CD4-positive, CD25-positive, alpha-beta regulatory T cell (primary cell): ENCODE measurements at regions not wholly inside any gene's neighbourhood (a gene's known extent, or its start where the extent isn't known, plus 50 kb on each side); places are given as distances from the start of the nearest gene placed in this dataset.

Source experiments
- ATAC-seq, 2 donors: fragments of 150-1000 bp; cut with Tn5 transposase; one replicate each; pipeline ENCODE4 v1.10.0; 2021; ENCODE audit warnings: low read depth in 2 of 2, moderate number of reproducible peaks in 2 of 2, moderate library complexity in 1 of 2
- DNase-seq, 3 donors: peaks; one replicate each; pipeline versions ENCODE4 v3.0.0 to v3.0.0-alpha.2; 2012 to 2022; ENCODE audit warnings: mixed read lengths in 1 of 3
- H3K27ac ChIP-seq: one replicate; pipeline ENCODE4 v1.7.0; 2013; ENCODE audit warnings: mild to moderate bottlenecking, low read length; ENCODE audit not compliant: insufficient read depth, poor library complexity, severe bottlenecking
- H3K27me3 ChIP-seq: one replicate; pipeline ENCODE4 v1.7.0; 2013; ENCODE audit warnings: low read length; ENCODE audit not compliant: control insufficient read depth, insufficient read depth
- H3K36me3 ChIP-seq: one replicate; pipeline ENCODE4 v1.7.0; 2013; ENCODE audit warnings: mild to moderate bottlenecking, low read length, moderate library complexity; ENCODE audit not compliant: control insufficient read depth, insufficient read depth
- H3K4me1 ChIP-seq: 2 replicates; pipeline ENCODE4 v1.7.0; 2013; ENCODE audit warnings: mild to moderate bottlenecking, low read length; ENCODE audit not compliant: insufficient read depth, control insufficient read depth, poor library complexity, severe bottlenecking
- H3K4me3 ChIP-seq: one replicate; pipeline ENCODE4 v1.7.0; 2013; ENCODE audit warnings: low read depth, mild to moderate bottlenecking, low read length, moderate library complexity
- H3K9me3 ChIP-seq, 2 experiments: 1 replicate in 1 of 2; 2 replicates in 1 of 2; pipeline ENCODE4 v1.7.0; 2013; ENCODE audit warnings: low read length in 2 of 2, mild to moderate bottlenecking in 1 of 2, moderate library complexity in 1 of 2; ENCODE audit not compliant: control insufficient read depth in 2 of 2
- H3K27ac Mint-ChIP-seq, 3 donors: one replicate each; pipeline ENCODE4 v1.8.0; 2020 to 2022; ENCODE audit warnings: mild to moderate bottlenecking in 3 of 3, mixed read lengths in 3 of 3, moderate library complexity in 2 of 3
- H3K27me3 Mint-ChIP-seq: one replicate; pipeline ENCODE4 v1.8.0; 2022; ENCODE audit warnings: mild to moderate bottlenecking, mixed read lengths
- H3K36me3 Mint-ChIP-seq: one replicate; pipeline ENCODE4 v1.8.0; 2020; ENCODE audit warnings: mixed read lengths
- H3K4me1 Mint-ChIP-seq, 4 donors: one replicate each; pipeline ENCODE4 v1.8.0; 2020 to 2022; ENCODE audit warnings: mixed read lengths in 4 of 4, mild to moderate bottlenecking in 1 of 4
- H3K4me3 Mint-ChIP-seq, 4 donors: one replicate each; pipeline ENCODE4 v1.8.0; 2020 to 2022; ENCODE audit warnings: mild to moderate bottlenecking in 4 of 4, mixed read lengths in 4 of 4, moderate library complexity in 3 of 4
- H3K9me3 Mint-ChIP-seq, 7 donors: one replicate each; pipeline ENCODE4 v1.8.0; 2020 to 2022; ENCODE audit warnings: mixed read lengths in 7 of 7, mild to moderate bottlenecking in 3 of 7, moderate library complexity in 2 of 7

DNA sequence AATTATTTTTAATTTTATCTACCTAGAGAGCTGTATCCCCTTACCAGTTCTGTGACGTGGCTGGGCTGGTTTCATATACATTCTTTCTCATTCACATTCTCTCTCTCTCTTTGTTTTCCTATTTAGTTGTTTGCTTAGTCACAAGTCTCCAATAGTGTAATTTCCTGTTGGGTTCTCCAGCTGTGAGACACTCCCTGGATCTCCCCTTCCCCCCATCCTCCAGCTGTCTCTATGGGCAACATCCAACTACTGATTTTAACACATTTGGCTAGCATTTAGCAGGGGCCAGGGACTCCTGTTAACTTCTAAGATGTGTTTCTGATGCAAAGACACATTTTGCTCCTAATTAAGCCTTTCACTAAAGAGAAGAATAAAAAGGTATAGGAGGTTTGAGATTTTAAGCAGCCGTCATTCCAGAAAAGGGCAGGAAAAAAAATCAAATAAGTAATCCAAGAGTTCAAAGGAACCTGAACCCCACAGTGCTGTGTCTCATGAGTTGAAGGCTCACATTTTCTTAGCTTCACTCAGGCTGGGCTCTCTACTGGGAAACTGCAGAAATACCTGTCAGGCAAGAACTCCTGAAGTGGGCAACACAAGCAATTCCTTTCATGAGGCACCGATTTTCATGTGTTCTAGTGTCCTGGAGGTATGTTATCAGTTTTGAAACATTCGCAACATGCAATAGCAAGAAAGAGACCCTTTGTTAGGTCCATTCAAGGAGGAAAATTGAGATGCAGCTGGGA, 198.7 kb upstream of the C9orf72 start:
- no peaks in the 10 kb centered on the region for H3K4me1 Mint-ChIP-seq
- H3K27me3 ChIP-seq: no peaks in the 10 kb centered on the region
- no peaks in the 10 kb centered on the region for H3K27me3 Mint-ChIP-seq
- no peaks in the 10 kb centered on the region for H3K9me3 ChIP-seq
- H3K4me1 ChIP-seq: no peaks in the 10 kb centered on the region
- no peak for ATAC-seq
- peaks cover 0 to 10% (median 2%) of the 10 kb centered on the region in 7 donors for H3K9me3 Mint-ChIP-seq
- no peak overlapping the region for H3K4me3 Mint-ChIP-seq
- no peaks in the 10 kb centered on the region for H3K36me3 ChIP-seq
- no peak for DNase-seq
- H3K27ac Mint-ChIP-seq: no peak overlapping the region
- no peaks in the 10 kb centered on the region for H3K36me3 Mint-ChIP-seq
- H3K4me3 ChIP-seq: no peak overlapping the region
- H3K27ac ChIP-seq: no peak overlapping the region

DNA sequence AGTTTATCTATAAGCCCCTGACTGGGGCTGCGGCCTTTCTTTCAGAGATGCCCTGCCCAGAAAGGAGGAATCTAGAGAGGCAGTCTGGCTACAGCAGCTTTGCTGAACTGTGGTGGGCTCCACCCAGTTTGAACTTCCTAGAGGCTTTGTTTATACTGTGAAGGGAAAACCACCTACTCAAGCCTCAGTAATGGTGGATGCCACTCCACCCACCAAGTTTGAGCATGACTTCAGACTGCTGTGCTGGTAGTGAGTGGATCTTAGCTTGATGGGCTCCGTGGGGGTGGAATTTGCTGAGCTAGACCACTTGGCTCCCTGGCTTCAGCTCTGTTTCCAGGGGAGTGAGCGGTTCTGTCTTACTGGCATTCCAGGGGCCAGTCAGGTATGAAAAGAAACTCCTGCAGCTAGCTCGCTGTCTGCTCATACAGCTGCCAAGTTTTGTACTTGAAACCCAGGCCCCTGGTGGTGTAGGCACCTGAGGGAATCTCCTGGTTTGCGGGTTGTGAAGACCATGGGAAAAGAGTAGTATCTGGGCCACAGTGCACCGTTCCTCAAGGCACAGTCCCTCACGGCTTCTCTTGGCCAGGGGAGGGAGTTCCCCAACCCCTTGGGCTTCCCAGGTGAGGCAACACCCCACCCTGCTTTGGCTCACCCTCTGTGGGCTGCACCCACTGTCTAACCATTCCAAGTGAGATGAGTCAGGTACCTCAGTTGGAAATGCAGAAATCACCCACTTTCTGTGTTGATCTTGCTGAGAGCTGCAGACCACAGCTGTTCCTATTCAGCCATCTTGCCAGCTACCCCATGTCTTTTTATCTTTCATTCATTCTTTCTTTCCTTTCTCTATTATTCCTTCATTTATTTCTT, 211.8 kb upstream of the C9orf72 start:
- Histone ChIP-seq H3K36me3 (no peaks in the 10 kb centered on the region), H3K4me3 (no peak overlapping the region), H3K9me3 (peaks cover 0 to 8% of the 10 kb centered on the region in 2 experiments), H3K4me1 (no peaks in the 10 kb centered on the region), H3K27me3 (no peaks in the 10 kb centered on the region), H3K27ac (no peak overlapping the region)
- Mint-ChIP-seq H3K4me1 (no peaks in the 10 kb centered on the region), H3K27ac (no peak overlapping the region), H3K36me3 (peaks cover 4% of the 10 kb centered on the region), H3K27me3 (no peaks in the 10 kb centered on the region), H3K9me3 (peaks cover 0 to 10% (median 7%) of the 10 kb centered on the region in 7 donors), H3K4me3 (no peak overlapping the region)
- no peak for ATAC-seq
- no peak for DNase-seq

DNA sequence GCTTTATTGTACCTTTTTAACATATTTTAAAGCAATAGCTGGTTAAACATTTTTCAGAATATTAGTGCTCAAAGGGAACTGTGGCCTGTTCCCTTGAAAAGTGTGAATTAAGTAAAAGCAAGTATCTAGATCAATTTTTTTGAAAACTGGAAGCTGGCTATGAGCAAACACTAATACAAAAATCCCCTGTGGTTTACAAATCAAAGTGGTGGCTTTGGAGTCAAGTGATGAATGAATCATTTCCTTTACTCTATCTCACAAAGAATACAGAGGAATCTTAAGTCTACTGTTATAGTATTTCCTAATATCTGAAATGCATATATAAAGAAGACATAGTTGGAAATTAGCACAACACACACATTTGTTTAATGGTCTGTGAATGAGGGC, 212.4 kb upstream of the C9orf72 start:
- peaks cover 0 to 8% of the 10 kb centered on the region in 2 experiments for H3K9me3 ChIP-seq
- H3K4me1 ChIP-seq: no peaks in the 10 kb centered on the region
- no peak overlapping the region for H3K4me3 ChIP-seq
- no peak overlapping the region for H3K4me3 Mint-ChIP-seq
- H3K27me3 Mint-ChIP-seq: no peaks in the 10 kb centered on the region
- no peak overlapping the region for H3K27ac ChIP-seq
- no peaks in the 10 kb centered on the region for H3K4me1 Mint-ChIP-seq
- no peaks in the 10 kb centered on the region for H3K36me3 ChIP-seq
- H3K36me3 Mint-ChIP-seq: peaks cover 4% of the 10 kb centered on the region
- H3K27me3 ChIP-seq: no peaks in the 10 kb centered on the region
- peaks cover 0 to 12% (median 8%) of the 10 kb centered on the region in 7 donors for H3K9me3 Mint-ChIP-seq
- ATAC-seq (no peak), DNase-seq (no peak)
- no peak overlapping the region for H3K27ac Mint-ChIP-seq

DNA sequence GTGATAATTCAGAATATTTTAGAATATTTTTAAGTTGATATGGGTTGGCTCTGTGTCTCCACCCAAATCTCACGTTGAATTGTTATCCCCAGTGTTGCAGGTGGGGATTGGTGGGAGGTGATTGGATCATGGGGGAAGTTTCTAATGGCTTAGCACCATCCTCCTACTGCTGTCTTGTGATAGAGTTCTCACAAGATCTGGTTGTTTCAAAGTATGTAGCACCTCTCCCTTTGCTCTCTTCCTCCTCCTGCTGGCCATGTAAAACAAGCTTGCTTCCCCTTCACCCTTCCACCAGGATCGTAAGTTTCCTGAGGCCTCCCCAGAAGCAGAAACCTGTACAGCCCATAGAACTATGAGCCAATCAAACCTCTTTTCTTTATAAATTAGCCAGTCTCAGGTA, 214.6 kb upstream of the C9orf72 start:
- H3K4me3 Mint-ChIP-seq: no peak overlapping the region

DNA sequence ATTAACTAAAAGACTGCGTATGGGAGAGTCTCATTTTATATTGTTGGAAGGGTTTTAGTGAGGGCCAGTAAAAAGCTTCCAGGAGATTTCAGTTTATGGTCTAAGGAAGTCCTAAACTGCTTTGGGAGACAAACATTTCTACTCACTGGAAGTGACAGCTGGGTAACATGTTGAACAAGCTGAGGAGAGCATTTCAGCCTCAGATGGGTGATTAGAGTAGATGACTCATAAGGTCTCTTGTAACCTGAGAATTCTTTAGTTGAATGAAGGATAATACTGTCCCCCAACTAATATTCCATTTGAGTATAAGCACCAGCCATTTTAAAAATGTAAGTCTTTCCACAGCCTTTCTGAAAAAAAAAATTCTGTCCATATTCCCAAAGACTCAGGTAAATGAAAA, 218.0 kb upstream of the C9orf72 start:
- H3K4me1 Mint-ChIP-seq: no peaks in the 10 kb centered on the region
- no peak overlapping the region for H3K4me3 Mint-ChIP-seq
- H3K36me3 Mint-ChIP-seq: no peaks in the 10 kb centered on the region
- no peaks in the 10 kb centered on the region for H3K27me3 ChIP-seq
- no peak overlapping the region for H3K27ac Mint-ChIP-seq
- H3K36me3 ChIP-seq: no peaks in the 10 kb centered on the region
- H3K4me3 ChIP-seq: no peak overlapping the region
- H3K9me3 Mint-ChIP-seq: peaks cover 0 to 11% (median 6%) of the 10 kb centered on the region in 7 donors
- no peaks in the 10 kb centered on the region for H3K4me1 ChIP-seq
- H3K9me3 ChIP-seq: peaks cover 2 to 8% of the 10 kb centered on the region in 2 experiments
- peaks cover 4% of the 10 kb centered on the region for H3K27me3 Mint-ChIP-seq
- DNase-seq (no peak), ATAC-seq (no peak)
- H3K27ac ChIP-seq: no peak overlapping the region

More for the DNA sequence above, 214.6 kb upstream of the C9orf72 start:
- no peaks in the 10 kb centered on the region for H3K36me3 ChIP-seq
- Mint-ChIP-seq H3K27me3 (peaks cover 4% of the 10 kb centered on the region), H3K9me3 (peaks cover 0 to 9% (median 4%) of the 10 kb centered on the region in 7 donors), H3K27ac (no peak overlapping the region), H3K36me3 (no peaks in the 10 kb centered on the region), H3K4me1 (no peaks in the 10 kb centered on the region)
- DNase-seq: no peak
- H3K4me3 ChIP-seq: no peak overlapping the region
- H3K27me3 ChIP-seq: no peaks in the 10 kb centered on the region
- H3K4me1 ChIP-seq: no peaks in the 10 kb centered on the region
- peaks cover 0 to 8% of the 10 kb centered on the region in 2 experiments for H3K9me3 ChIP-seq
- H3K27ac ChIP-seq: no peak overlapping the region
- no peak for ATAC-seq

DNA sequence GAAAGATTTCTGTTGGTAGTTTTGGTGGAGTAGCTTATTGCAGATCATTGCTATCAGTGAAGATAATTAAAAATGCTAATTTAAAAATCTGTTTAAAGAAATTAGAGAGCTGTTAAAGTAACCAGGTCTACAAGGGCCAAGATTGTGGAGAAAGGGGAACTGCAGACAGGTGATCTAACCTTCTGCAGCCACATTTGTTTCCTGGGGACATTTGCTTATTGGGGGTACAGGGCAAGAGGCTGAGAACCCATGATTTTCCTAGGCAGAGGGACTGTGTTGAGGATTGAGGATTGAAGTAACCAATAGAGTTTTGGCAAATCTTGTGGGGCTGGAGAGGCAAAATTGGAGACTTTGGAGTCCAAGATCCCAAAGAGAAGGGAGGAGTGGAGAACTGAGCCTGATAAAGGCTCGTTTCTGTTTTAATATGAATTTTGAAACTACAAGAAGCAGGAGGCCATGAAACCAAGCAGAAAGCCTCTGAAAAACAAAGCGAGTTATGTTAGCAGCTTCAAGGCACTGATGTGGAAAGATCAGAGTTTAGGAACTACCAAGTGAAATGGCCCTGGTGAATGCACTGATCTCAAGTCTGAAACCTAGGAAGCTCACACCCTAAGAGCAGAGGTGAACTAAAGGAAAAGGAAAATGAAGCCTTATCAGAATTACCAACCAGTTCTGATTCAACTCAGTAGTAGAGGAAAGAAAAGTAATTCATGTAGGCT, 219.8 kb upstream of the C9orf72 start:
- no peaks in the 10 kb centered on the region for H3K27me3 ChIP-seq
- H3K9me3 ChIP-seq: peaks cover 2 to 8% of the 10 kb centered on the region in 2 experiments
- Mint-ChIP-seq H3K27me3 (peaks cover 4% of the 10 kb centered on the region), H3K4me1 (no peaks in the 10 kb centered on the region), H3K9me3 (peaks cover 0 to 11% (median 6%) of the 10 kb centered on the region in 7 donors), H3K36me3 (no peaks in the 10 kb centered on the region), H3K4me3 (no peak overlapping the region), H3K27ac (no peak overlapping the region)
- no peak overlapping the region for H3K4me3 ChIP-seq
- no peak for ATAC-seq
- H3K27ac ChIP-seq: no peak overlapping the region
- DNase-seq: no peak
- H3K36me3 ChIP-seq: no peaks in the 10 kb centered on the region
- H3K4me1 ChIP-seq: no peaks in the 10 kb centered on the region

DNA sequence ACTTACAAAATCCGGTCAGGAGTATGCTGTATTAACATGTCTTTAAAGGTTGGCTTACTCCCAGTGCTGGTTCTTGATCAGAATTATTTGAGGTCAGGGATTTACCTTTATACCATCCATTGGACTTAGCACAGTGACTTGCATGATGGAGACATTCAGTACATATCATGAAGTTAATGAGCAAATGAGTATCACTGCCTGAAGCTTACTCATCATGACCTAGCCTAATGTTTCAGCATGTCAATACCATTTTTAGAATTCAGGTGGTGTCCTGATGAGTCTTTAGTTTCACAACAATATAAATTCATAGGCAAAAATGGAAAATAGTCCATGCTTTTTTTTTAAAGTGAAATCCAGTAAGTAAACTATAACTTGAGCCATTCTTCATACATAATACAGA, 226.0 kb upstream of the C9orf72 start:
- no peak for DNase-seq
- Mint-ChIP-seq H3K27me3 (no peaks in the 10 kb centered on the region), H3K36me3 (no peaks in the 10 kb centered on the region), H3K4me1 (no peaks in the 10 kb centered on the region), H3K27ac (no peak overlapping the region), H3K9me3 (peaks cover 0 to 7% (median 2%) of the 10 kb centered on the region in 7 donors), H3K4me3 (no peak overlapping the region)
- ATAC-seq: no peak
- Histone ChIP-seq H3K4me1 (no peaks in the 10 kb centered on the region), H3K36me3 (no peaks in the 10 kb centered on the region), H3K27me3 (no peaks in the 10 kb centered on the region), H3K27ac (no peak overlapping the region), H3K4me3 (no peak overlapping the region), H3K9me3 (no peaks in the 10 kb centered on the region)
